ENCODE measurements at regions not wholly inside any gene's neighbourhood (a gene's known extent, or its start where the extent isn't known, plus 50 kb on each side); places are given as distances from the start of the nearest gene placed in this dataset.

GRCh38 chr3:178003756-178004155, 532.5 kb upstream of the KCNMB2 start:
- no peak overlapping the region for H3K4me3 ChIP-seq (ENCODE audit: low read depth, low read length)
- TF ChIP-seq CTCF (IDR thresholded peaks at IDR 0.05; ENCODE audit: low read depth, low read length), result no peak

GRCh38 chr3:178005961-178006360, 530.3 kb upstream of the KCNMB2 start:
- TF ChIP-seq CTCF (IDR thresholded peaks at IDR 0.05; ENCODE audit: low read depth, low read length), result no peak
- H3K4me3 ChIP-seq (ENCODE audit: low read depth, low read length), result no peak overlapping the region

GRCh38 chr3:178010306-178010705, 525.9 kb upstream of the KCNMB2 start:
- TF ChIP-seq CTCF (IDR thresholded peaks at IDR 0.05; ENCODE audit: low read depth, low read length), result no peak
- no peak overlapping the region for H3K4me3 ChIP-seq (ENCODE audit: low read depth, low read length)

- H3K4me3 ChIP-seq (ENCODE audit: low read depth, low read length), result no peak overlapping the region
- no peak for TF ChIP-seq CTCF (IDR thresholded peaks at IDR 0.05; ENCODE audit: low read depth, low read length)
Observed at GRCh38 chr3:178019645-178020044, 516.6 kb upstream of the KCNMB2 start.

- no peak for TF ChIP-seq CTCF (IDR thresholded peaks at IDR 0.05; ENCODE audit: low read depth, low read length)
- H3K4me3 ChIP-seq (ENCODE audit: low read depth, low read length), result no peak overlapping the region
Observed at GRCh38 chr3:178022599-178022998, 513.6 kb upstream of the KCNMB2 start.

GRCh38 chr3:178028933-178029332, 507.3 kb upstream of the KCNMB2 start:
- no peak for TF ChIP-seq CTCF (IDR thresholded peaks at IDR 0.05; ENCODE audit: low read depth, low read length)

GRCh38 chr3:178036451-178037144, 499.6 kb upstream of the KCNMB2 start:
- H3K4me3 ChIP-seq (ENCODE audit: low read depth, low read length), result no peak overlapping the region
- no peak for TF ChIP-seq CTCF (IDR thresholded peaks at IDR 0.05; ENCODE audit: low read depth, low read length)

More at GRCh38 chr3:178028933-178029332, 507.3 kb upstream of the KCNMB2 start:
- H3K4me3 ChIP-seq (ENCODE audit: low read depth, low read length), result no peak overlapping the region

Measured in WI38 (cell line).